GM11168 (cell line): ENCODE measurements at regions not wholly inside any gene's neighbourhood (a gene's known extent, or its start where the extent isn't known, plus 50 kb on each side); places are given as distances from the start of the nearest gene placed in this dataset.

ENCODE experiments used
- in situ Hi-C: fragments of 300-500 bp; cut with MboI; formaldehyde crosslinking; loops from one replicate; pipeline ENCODE4 v1.12.0; 2022; ENCODE audit warnings: low sequenced_read_pairs; ENCODE audit not compliant: unreplicated experiment

DNA sequence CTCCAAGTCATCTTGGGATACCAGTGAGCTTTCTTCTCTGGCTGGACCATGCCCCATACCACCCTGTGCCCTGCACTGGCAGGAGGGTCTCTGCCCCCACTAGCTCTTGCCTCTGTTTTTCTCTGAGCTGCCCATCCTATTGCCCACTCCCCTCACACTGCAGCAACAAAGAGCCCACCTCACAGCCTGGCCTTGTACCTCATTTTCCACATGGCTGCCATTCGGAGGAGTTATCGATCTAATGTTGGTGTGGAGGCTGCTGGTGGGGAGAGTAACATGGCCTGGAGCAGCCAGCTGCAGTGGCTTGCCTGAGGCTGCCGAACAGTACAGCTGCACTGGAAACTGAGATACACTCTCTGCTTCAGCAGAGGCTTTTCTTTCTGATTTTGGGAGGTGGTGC, 65.7 kb upstream of the AGBL1 start:
- in situ Hi-C loops = no loop called here

DNA sequence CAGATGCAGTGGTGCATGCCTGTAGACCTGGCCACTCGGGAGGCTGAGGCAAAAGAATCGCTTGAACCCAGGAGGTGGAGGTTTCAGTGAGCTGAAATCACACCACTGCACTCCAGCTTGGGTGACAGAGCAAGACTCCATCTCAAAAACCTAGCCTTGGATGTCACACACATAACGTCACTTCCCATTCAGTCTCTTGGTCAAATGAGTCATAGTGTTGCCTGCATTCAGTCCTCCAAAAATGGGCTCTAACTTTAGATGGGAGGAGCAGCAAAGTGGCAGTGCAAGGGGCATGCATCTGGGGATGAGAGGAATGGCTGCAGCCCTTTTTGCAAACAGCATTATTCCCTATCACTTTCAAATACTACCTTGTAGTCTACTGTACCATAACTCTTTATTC, 62.9 kb upstream of the AGBL1 start:
- in situ Hi-C loops = no loop called here

- in situ Hi-C loops = no loop called here
Observed at GRCh38 chr15:86018679-86019078, 61.0 kb upstream of the AGBL1 start.

GRCh38 chr15:86021281-86022264, 58.1 kb upstream of the AGBL1 start:
- in situ Hi-C loops = no loop called here

DNA sequence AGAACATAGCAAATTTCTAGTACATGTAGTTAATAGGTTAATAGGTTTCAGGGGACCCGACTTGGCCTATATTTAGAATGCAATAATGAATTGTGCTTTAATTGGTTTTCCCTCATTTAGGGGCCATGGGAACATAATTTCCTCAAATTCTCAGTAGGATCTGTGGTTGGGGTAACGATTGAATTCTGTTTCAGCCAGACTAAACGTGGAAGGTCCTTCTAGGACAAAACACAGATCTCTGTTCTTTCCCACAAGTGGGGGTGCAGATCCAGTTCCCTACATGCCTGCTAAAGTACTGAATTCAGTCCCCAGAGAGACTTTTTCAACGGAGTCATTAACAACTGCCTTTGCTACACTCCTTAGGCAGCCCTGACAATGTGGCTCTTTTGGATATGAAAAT, 50.7 kb upstream of the AGBL1 start:
- in situ Hi-C loops = no loop called here
